IPS-15b (cell line): ENCODE measurements at regions not wholly inside any gene's neighbourhood (a gene's known extent, or its start where the extent isn't known, plus 50 kb on each side); places are given as distances from the start of the nearest gene placed in this dataset.
"Not testable (repeated sequence)": the region's sequence is repeated elsewhere in the genome, so short reads cannot be mapped to it uniquely, and the experiment has no call there.

Experiments used
- H3K27me3 ChIP-seq: one replicate; pipeline ENCODE4 v1.6.1; 2013; ENCODE audit warnings: low read length; ENCODE audit not compliant: control insufficient read depth, insufficient read depth
- H3K36me3 ChIP-seq: one replicate; pipeline ENCODE4 v1.6.1; 2013; ENCODE audit warnings: low read length; ENCODE audit not compliant: control insufficient read depth, insufficient read depth
- H3K4me1 ChIP-seq: one replicate; pipeline ENCODE4 v1.6.1; 2013; ENCODE audit warnings: mild to moderate bottlenecking, low read length; ENCODE audit not compliant: control insufficient read depth, insufficient read depth
- H3K4me3 ChIP-seq: one replicate; pipeline ENCODE4 v1.5.1; 2013; ENCODE audit warnings: low read depth, low read length
- H3K9ac ChIP-seq: one replicate; pipeline ENCODE4 v1.6.1; 2013; ENCODE audit warnings: low read depth, mild to moderate bottlenecking, low read length
- H3K9me3 ChIP-seq: one replicate; pipeline ENCODE4 v1.6.1; 2013; ENCODE audit warnings: mild to moderate bottlenecking, low read length; ENCODE audit not compliant: control insufficient read depth, insufficient read depth

- peak overlapping the region; percentile 55 for H3K4me3 ChIP-seq
- not testable (repeated sequence) for H3K4me1 ChIP-seq, H3K9ac ChIP-seq, H3K36me3 ChIP-seq, H3K9me3 ChIP-seq, H3K27me3 ChIP-seq
Observed at GRCh38 chr1:143905214-143906179, 66.3 kb downstream of the FAM72C start.

GRCh38 chr1:143904622-143904979, 67.2 kb downstream of the FAM72C start:
- not testable (repeated sequence) for H3K36me3 ChIP-seq, H3K9ac ChIP-seq, H3K27me3 ChIP-seq, H3K4me1 ChIP-seq, H3K9me3 ChIP-seq
- H3K4me3 ChIP-seq: peak overlapping the region; percentile 49

GRCh38 chr1:143903899-143904621, 67.7 kb downstream of the FAM72C start:
- peak overlapping the region; percentile 49 for H3K4me3 ChIP-seq
- not testable (repeated sequence) for H3K9ac ChIP-seq, H3K4me1 ChIP-seq, H3K27me3 ChIP-seq, H3K9me3 ChIP-seq, H3K36me3 ChIP-seq

GRCh38 chr1:143896377-143896776, 75.4 kb downstream of the FAM72C start:
- H3K36me3 ChIP-seq, H3K27me3 ChIP-seq, H3K4me3 ChIP-seq, H3K9me3 ChIP-seq, H3K9ac ChIP-seq, H3K4me1 ChIP-seq: not testable (repeated sequence)

GRCh38 chr1:143884932-143885574, 86.7 kb downstream of the FAM72C start:
- H3K27me3 ChIP-seq, H3K4me1 ChIP-seq, H3K9me3 ChIP-seq, H3K9ac ChIP-seq, H3K4me3 ChIP-seq, H3K36me3 ChIP-seq: not testable (repeated sequence)

GRCh38 chr1:143884532-143884931, 87.3 kb downstream of the FAM72C start:
- not testable (repeated sequence) for H3K9me3 ChIP-seq, H3K36me3 ChIP-seq, H3K4me1 ChIP-seq, H3K4me3 ChIP-seq, H3K27me3 ChIP-seq, H3K9ac ChIP-seq

- H3K36me3 ChIP-seq: not testable (repeated sequence)
Observed at GRCh38 chr1:143879757-143880536, 91.8 kb downstream of the FAM72C start.

GRCh38 chr1:143875947-143876346, 95.8 kb downstream of the FAM72C start:
- not testable (repeated sequence) for H3K9me3 ChIP-seq, H3K36me3 ChIP-seq, H3K9ac ChIP-seq, H3K27me3 ChIP-seq, H3K4me1 ChIP-seq, H3K4me3 ChIP-seq

More at GRCh38 chr1:143879757-143880536, 91.8 kb downstream of the FAM72C start:
- not testable (repeated sequence) for H3K9me3 ChIP-seq, H3K27me3 ChIP-seq, H3K9ac ChIP-seq, H3K4me3 ChIP-seq, H3K4me1 ChIP-seq

- not testable (repeated sequence) for H3K9ac ChIP-seq, H3K4me1 ChIP-seq, H3K4me3 ChIP-seq, H3K27me3 ChIP-seq, H3K9me3 ChIP-seq, H3K36me3 ChIP-seq
Observed at GRCh38 chr1:143874625-143875024, 97.2 kb downstream of the FAM72C start.

- not testable (repeated sequence) for H3K9ac ChIP-seq, H3K4me3 ChIP-seq, H3K27me3 ChIP-seq, H3K9me3 ChIP-seq, H3K36me3 ChIP-seq, H3K4me1 ChIP-seq
Observed at GRCh38 chr1:143873650-143874049, 98.1 kb downstream of the FAM72C start.

GRCh38 chr1:143870388-143870787, 101.4 kb downstream of the FAM72C start:
- not testable (repeated sequence) for H3K9ac ChIP-seq, H3K27me3 ChIP-seq, H3K4me3 ChIP-seq, H3K36me3 ChIP-seq, H3K9me3 ChIP-seq, H3K4me1 ChIP-seq
